Inflammatory macrophage treated with lipopolysaccharide for 4 hours (primary cell): ENCODE measurements at regions not wholly inside any gene's neighbourhood (a gene's known extent, or its start where the extent isn't known, plus 50 kb on each side); places are given as distances from the start of the nearest gene placed in this dataset.
"Not testable (repeated sequence)": the region's sequence is repeated elsewhere in the genome, so short reads cannot be mapped to it uniquely, and the experiment has no call there.

ENCODE experiments used
- DNase-seq: peaks from one replicate; pipeline ENCODE4 v3.0.0-alpha.2; 2020

- no peak for DNase-seq
Measured at GRCh38 chr19:30281906-30282305, 90.3 kb upstream of the ZNF536 start.

DNA sequence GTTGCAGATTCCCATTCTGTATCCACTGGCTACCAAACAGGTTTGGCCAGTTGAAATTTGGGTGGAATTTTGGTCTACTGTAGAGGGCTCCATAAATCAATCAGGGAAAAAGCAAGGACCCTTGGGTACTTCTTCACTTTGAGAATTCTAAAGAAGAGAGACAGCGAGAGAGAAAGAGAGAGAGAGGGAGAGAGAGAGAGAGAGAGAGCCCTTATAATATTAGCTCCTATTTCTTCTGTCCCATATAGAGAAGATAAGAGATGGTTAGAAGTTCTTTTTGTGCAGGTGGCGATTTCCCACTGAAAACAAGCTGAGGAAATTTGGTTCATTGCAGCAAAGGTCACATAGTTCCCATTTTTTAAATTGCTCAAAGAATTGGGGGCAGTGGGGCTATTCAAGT is 88.6 kb upstream of the ZNF536 start:
- DNase-seq = no peak

DNA sequence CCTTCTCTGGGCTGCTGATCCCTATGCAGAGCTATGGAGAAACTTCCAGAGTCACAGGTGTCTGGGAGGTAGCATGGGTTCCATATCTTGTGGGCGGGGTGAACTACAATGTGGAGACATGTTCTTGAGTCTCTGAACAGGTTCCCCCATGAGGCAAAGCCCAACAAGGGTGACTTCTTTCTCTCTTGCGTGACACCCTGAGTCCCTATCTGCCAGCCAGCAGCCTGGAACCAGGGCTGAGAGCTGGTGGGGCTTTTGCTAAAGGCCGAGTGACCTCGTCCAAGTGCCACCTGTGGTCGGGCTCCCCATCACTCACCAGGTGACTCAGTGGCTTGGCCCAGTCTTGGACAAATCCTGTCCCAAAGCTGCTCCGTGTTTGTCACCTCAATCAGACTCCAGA is 88.0 kb upstream of the ZNF536 start:
- no peak for DNase-seq

GRCh38 chr19:30284885-30285284 is 87.3 kb upstream of the ZNF536 start:
- no peak for DNase-seq

GRCh38 chr19:30286378-30286777 is 85.8 kb upstream of the ZNF536 start:
- DNase-seq = no peak

DNA sequence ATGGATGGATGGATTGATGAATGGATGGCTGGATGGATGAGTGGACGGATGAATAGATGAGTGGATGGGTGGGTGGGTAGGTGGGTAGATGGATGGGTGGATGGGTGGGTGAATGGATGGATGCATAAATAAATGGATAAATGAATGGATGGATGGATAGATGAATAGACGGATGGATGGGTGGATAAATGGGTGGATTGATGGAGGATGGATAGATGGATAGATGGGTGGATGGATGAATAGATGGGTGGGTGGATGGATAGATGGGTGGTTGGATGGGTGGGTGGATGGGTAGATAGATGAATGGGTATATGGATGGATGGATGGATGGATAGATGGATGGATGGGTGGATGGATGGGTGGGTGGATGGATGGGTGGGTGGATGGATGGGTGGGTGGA is 84.9 kb upstream of the ZNF536 start:
- no peak for DNase-seq

DNA sequence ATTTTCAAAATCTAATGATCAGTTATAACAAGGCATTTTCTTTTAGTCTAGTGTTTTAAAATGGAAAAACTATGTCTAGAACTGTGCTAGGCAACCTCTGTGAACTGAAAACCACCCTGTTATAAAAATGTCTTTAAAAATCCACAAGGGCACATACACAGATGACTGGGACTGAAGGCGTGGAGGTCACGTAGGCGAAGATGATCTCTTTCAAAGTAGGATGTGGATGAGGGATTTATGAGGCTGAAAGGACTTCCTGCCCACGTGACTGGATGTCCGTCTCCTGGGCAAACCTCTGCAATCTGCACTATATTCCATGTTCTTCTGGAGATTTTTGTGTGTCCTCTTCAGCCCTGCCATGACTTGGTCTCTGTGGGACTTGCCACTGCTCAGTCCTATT is 84.2 kb upstream of the ZNF536 start:
- DNase-seq = no peak

DNA sequence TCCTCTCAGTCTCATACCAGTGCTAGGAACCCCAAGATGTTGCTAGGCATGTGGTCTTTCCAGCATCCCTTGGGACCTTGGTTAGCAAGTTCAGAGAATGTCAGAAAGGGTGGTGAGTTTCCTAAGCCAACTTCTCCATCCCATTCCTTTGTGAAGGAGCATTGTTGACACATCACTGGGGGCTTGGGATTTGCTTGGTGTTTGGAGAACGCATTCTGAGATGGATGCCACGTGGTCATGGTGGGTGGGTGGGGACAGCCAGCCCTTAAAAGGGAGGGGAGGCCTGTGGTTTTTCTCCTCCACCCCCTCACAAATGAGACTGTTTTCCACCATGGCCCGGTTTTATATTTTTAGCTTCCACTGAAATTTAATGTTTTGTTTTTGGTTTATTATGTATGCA is 83.3 kb upstream of the ZNF536 start:
- no peak for DNase-seq

DNA sequence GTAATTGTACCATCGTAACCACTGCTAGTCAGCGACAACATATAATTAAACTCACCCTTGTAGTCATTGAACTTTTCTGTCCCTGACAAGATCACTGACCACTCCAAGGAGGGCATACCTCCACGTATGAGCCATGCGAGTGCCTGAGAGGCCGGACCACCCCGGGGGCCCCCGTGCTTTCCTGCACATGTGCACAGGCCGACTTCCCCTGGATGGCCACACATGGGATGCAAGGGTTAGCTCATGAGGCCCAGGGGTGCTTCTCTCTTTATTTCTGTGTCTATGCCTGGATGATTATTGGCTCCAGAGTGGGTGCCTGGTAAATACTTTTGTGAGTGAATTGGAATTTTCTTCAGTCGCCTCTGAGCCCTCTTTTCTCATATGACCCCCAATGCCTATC is 82.8 kb upstream of the ZNF536 start:
- DNase-seq = no peak

DNA sequence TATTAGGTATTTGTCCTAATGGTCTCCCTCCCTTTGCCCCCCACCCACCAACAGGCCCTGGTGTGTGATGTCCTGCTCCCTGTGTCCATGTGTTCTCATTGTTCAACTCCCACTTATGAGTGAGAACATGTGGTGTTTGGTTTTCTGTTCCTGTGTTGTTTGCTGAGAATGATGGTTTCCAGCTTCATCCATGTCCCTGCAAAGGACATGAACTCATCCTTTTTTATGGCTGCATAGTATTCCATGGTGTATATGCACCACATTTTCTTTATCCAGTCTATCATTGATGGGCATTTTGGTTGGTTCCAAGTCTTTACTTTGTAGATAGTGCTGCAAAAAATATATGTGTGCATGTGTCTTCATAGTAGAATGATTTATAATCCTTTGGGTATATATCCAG is 81.4 kb upstream of the ZNF536 start:
- not testable (repeated sequence) for DNase-seq

DNA sequence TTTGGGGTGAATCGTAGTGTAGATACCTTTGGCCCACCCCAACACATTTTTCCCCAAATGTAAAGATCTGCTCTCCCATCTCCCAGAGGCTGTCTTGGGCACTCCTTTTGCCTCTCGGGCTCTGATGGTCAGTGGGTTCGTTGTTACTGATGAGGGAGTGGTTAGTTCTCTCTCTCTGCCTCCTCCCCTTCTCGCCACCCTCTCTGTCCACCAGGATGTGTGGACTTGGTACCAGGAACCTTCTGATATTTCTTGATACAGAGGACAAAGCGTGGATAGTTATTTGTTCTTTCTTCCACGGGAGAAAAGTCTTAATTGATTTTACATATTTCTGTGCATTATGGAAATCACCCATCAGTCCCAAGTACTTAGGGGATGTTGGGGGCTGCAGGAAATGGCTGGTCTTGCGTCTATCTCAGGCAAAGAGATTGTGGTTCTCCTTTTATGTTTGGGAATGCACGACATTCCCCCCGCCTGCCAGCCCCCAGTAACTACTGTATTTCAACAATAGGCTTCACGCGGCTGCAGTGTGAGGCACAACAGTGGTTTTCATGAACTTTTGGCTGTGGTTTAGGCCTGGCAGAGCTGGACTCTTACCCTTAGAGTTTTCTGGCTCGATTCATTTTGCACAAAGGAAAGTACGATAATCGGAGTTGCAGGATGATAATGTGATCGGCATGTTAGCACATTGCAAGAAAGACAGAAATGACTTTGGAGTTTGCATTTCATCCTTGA is 79.0 kb upstream of the ZNF536 start:
- DNase-seq = no peak

DNA sequence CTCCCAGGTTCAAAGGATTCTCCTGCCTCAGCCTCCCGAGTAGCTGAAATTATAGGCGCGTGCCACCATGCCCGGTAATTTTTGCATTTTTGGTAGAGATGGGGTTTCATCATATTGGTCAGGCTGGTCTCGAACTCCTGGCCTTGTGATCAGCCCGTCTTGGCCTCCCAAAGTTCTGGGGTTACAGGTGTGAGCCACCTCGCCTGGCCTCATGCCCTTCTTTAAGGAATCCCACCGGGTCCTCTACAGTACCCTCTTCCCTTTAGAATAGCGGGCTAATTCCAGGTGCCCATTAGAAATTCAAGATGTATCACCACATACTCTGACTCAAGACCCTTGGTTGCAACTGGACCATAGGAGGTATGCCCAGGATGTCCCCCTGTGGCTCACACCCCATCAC is 74.2 kb upstream of the ZNF536 start:
- DNase-seq = no peak

DNA sequence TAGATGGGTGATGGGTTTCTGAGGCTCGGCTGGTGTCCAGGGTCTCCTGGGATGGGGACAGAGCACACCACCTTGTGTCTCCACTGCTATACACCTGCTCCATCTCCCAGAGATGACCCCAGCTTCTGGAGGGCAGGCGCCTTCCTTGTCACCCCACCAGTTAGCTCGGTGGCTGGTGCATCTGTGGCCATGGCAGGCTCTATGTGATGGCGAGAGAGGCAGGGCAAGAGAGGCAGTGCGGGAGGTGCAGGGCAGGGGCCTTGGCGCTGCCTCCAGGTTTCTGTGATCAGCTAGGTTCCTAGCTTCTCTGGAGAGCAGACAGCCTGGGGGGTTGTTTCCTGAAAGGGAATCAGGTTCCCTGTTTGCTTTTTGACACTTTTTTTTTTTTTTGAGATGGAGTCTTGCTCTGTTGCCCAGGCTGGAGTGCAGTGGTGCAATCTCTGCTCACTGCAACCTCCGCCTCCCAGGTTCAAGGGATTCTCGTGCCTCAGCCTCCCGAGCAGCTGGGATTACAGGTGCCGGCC is 69.0 kb upstream of the ZNF536 start:
- DNase-seq = no peak

DNA sequence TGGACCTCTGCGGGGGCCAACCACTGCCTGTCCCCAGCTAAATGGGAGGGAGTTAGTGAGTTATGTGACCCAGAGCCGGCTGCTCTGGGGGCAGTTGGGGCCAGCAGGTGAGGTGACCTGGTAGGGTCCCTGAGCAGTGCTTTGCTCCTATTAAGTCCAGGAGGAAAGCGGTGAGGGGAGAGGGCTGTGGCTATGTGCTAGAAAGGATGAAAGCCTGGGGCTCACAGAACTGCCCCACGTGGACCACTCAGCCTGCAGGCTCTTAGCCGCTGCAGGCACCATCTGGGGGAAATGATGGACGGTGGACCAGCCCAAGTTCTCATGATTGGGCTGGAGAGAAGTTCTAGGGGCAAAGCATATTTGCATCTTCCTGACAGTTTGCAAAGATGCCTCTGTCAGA is 67.6 kb upstream of the ZNF536 start:
- no peak for DNase-seq

DNA sequence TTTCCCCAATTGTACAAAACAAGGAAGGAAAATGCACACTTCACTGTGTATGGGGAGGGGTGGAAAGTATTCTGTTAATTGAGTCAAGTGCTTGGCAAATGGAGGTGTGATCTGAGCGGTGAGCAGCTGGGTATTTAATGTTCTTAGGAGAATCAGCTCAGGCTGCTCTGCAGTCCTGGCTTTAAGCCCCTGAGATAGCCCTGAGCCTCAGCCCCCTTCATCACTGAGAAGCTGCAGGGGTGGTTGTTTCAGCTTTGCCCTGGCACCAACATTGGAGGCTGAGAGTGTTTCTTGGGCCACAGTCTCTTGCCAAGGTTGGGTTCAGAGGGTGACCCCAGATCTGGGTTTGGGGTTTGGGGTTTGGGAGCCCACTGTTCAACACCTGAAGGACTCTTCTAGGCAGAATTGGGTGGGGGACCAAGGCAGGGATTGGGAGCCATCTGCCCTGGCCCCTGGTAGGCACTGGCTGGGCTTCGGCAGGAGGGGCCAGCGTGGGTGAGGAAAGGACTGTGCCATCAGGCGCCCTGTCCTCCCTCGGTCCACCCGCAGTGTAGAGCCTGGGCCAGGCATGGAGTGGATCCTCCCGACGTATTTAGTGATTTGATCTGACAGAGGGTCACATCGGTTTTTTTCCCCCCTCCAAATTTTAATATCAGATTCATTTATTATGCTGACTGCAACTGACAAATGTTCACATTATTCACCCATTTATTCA is 66.7 kb upstream of the ZNF536 start:
- no peak for DNase-seq

GRCh38 chr19:30307191-30307974 is 64.8 kb upstream of the ZNF536 start:
- DNase-seq = no peak

DNA sequence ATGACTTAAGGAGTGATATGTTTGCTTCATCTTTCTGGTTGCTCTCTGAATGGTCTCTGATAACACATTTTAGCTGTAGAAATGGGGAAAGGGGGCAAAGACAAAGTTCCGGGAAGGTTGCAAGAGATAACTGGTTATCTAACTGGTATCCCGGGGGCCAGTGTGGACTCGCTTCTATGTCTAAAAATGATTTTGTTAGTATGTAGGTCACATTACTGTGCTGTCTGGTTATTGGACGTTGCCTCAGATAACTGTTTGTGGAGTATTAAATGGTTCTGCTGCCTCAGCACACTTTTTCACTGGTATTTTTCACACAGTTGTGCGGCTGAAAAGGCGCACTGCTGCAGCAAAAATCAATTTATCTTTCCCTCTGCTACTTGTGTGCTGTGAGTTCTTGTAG is 63.0 kb upstream of the ZNF536 start:
- DNase-seq = no peak

DNA sequence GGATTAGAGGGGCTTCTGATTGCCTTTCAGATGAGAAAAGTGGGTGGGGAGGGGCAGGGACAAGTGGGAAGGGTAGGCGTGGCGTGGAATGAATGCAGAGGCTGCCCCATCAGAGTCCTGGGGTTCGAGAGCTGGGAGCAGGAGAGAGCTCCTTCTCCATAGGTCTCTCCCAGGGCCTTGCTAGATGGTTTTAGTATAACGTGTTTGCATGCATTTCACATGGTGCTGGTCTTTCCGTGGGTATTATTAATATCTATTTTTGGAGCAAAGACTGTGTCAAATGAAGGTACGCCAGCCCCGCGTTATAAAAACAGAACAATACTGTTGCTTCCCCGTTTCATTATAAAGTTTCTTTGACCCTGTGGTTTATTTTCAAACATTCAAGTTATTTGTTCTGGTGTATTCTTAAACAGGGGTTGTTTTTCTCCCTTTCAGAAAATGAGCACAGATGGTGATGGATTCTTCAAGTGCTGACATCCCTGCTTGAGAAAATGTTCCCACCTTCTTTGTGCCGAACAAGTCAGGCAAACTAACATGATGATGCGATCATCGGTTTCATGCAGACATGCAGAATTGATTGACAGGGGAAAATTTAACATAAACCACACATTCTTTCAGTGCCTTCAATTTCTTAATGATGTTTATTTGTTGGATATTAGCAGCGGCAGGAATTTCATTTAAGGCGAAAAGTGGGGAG is 62.1 kb upstream of the ZNF536 start:
- DNase-seq = no peak

- no peak for DNase-seq
Measured at GRCh38 chr19:30310602-30311263, 61.5 kb upstream of the ZNF536 start.

DNA sequence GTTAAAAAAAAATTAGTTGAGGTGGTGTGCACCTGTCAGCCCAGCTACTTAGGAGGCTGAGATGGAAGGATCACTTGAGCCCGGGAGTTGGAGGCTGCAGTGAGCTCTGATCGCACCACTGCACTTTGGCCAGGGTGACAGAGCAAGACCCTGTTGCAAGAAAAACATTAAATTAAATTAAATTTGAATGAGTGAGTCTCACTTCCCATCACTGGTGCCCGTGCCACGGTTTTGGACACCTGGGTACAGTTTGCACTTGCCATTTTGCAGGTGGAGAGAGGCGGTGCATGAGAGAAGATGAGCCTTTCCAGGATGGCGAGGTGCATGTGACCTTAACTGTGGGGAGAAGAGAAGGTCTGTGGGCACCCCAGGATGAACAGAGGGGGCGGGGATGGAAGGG is 60.3 kb upstream of the ZNF536 start:
- no peak for DNase-seq

- DNase-seq = no peak
Measured at GRCh38 chr19:30312582-30313352, 59.4 kb upstream of the ZNF536 start.

- no peak for DNase-seq
Measured at GRCh38 chr19:30313353-30313750, 58.8 kb upstream of the ZNF536 start.
